HEK293 (cell line): ENCODE measurements at regions not wholly inside any gene's neighbourhood (a gene's known extent, or its start where the extent isn't known, plus 50 kb on each side); places are given as distances from the start of the nearest gene placed in this dataset.

Experiments
- CTCF ChIA-PET: fragments of 350-600 bp; formaldehyde crosslinking; extraction: SDS; loops from one replicate; lab custom pipeline; 2021; ENCODE audit warnings: antibody characterized with exemption; lab: Yijun Ruan, JAX
- POLR2A ChIA-PET: fragments of 300-600 bp; formaldehyde crosslinking; extraction: SDS; loops from one replicate; lab custom pipeline; 2020; ENCODE audit warnings: antibody characterized with exemption, inconsistent platforms; lab: Yijun Ruan, JAX
- H3K27ac ChIP-seq: fragments of 200-500 bp; sonication (Bioruptor generic); 2 replicates; pipeline ENCODE4 v1.5.1; 2014; ENCODE audit warnings: low read depth, low read length, control low read depth, inconsistent platforms; ENCODE audit errors: extremely low read depth
- H3K36me3 ChIP-seq, 2 experiments: fragments of 200-500 bp in 1 of 2; sonication (Bioruptor generic) in 1 of 2; 1 replicate in 1 of 2; 2 replicates in 1 of 2; pipeline ENCODE4 v1.5.1; 2014 to 2017; ENCODE audit warnings: inconsistent platforms in 2 of 2, low read length in 2 of 2; ENCODE audit not compliant: control insufficient read depth in 2 of 2, insufficient read depth in 1 of 2
- H3K4me1 ChIP-seq: fragments of 200-500 bp; sonication (Bioruptor generic); 2 replicates; pipeline ENCODE4 v1.5.1; 2014; ENCODE audit warnings: mild to moderate bottlenecking, low read length, inconsistent platforms; ENCODE audit not compliant: control insufficient read depth, insufficient read depth
- H3K4me3 ChIP-seq: 2 replicates; pipeline ENCODE4 v1.5.1; 2011; ENCODE audit warnings: low read depth, mild to moderate bottlenecking, control low read depth, low read length, moderate library complexity
- H3K9me3 ChIP-seq: fragments of 200-500 bp; sonication (Bioruptor generic); 2 replicates; pipeline ENCODE4 v1.5.1; 2014; ENCODE audit warnings: low read depth, low read length, inconsistent platforms; ENCODE audit not compliant: control insufficient read depth, insufficient read depth
- KLF8 ChIP-seq: fragments of 450-650 bp; formaldehyde crosslinking; IDR thresholded peaks from 2 replicates; pipeline ENCODE4 v1.5.1; 2016; ENCODE audit warnings: missing biosample characterization, missing genetic modification characterization
- SP3 ChIP-seq: fragments of 450-650 bp; formaldehyde crosslinking; IDR thresholded peaks from 2 replicates; pipeline ENCODE4 v1.5.1; 2016; ENCODE audit warnings: missing biosample characterization, missing genetic modification characterization
- YY2 ChIP-seq: fragments of 450-650 bp; formaldehyde crosslinking; IDR thresholded peaks from 2 replicates; pipeline ENCODE4 v1.5.1; 2016; ENCODE audit warnings: missing biosample characterization, missing genetic modification characterization
- ZBTB1 ChIP-seq: fragments of 450-650 bp; formaldehyde crosslinking; IDR thresholded peaks from 2 replicates; pipeline ENCODE4 v1.5.1; 2016; ENCODE audit warnings: missing biosample characterization, missing genetic modification characterization
- ZBTB10 ChIP-seq: fragments of 450-650 bp; formaldehyde crosslinking; IDR thresholded peaks from 2 replicates; pipeline ENCODE4 v1.5.1; 2016; ENCODE audit warnings: missing biosample characterization, missing genetic modification characterization
- ZBTB11 ChIP-seq: fragments of 450-650 bp; formaldehyde crosslinking; conservative IDR thresholded peaks from 2 replicates; pipeline ENCODE4 v1.5.1; 2016; ENCODE audit warnings: low read depth, missing biosample characterization, missing genetic modification characterization
- ZBTB17 ChIP-seq: fragments of 450-650 bp; formaldehyde crosslinking; IDR thresholded peaks from 2 replicates; pipeline ENCODE4 v1.5.1; 2016; ENCODE audit warnings: missing biosample characterization, missing genetic modification characterization
- ZBTB48 ChIP-seq: fragments of 450-650 bp; formaldehyde crosslinking; IDR thresholded peaks from 2 replicates; pipeline ENCODE4 v1.5.1; 2016; ENCODE audit warnings: missing biosample characterization, missing genetic modification characterization
- ZBTB8A ChIP-seq: fragments of 450-650 bp; formaldehyde crosslinking; IDR thresholded peaks from 2 replicates; pipeline ENCODE4 v1.5.1; 2016; ENCODE audit warnings: missing biosample characterization, missing genetic modification characterization
- ZEB2 ChIP-seq: fragments of 450-650 bp; formaldehyde crosslinking; IDR thresholded peaks from 2 replicates; pipeline ENCODE4 v1.5.1; 2016; ENCODE audit warnings: missing biosample characterization, missing genetic modification characterization
- ZNF16 ChIP-seq: fragments of 450-650 bp; formaldehyde crosslinking; IDR thresholded peaks from 2 replicates; pipeline ENCODE4 v1.5.1; 2016; ENCODE audit warnings: low read depth, missing biosample characterization, missing genetic modification characterization
- ZNF248 ChIP-seq: fragments of 450-650 bp; formaldehyde crosslinking; IDR thresholded peaks from 2 replicates; pipeline ENCODE4 v1.5.1; 2017; ENCODE audit warnings: missing biosample characterization, missing genetic modification characterization
- ZNF280C ChIP-seq: fragments of 450-650 bp; formaldehyde crosslinking; IDR thresholded peaks from 2 replicates; pipeline ENCODE4 v1.5.1; 2016; ENCODE audit warnings: missing biosample characterization, missing genetic modification characterization
- ZNF311 ChIP-seq: fragments of 450-650 bp; formaldehyde crosslinking; IDR thresholded peaks from 2 replicates; pipeline ENCODE4 v1.5.1; 2017; ENCODE audit warnings: missing biosample characterization, missing genetic modification characterization, borderline replicate concordance
- ZNF366 ChIP-seq: fragments of 450-650 bp; formaldehyde crosslinking; conservative IDR thresholded peaks from 2 replicates; pipeline ENCODE4 v1.5.1; 2016; ENCODE audit warnings: missing biosample characterization, missing genetic modification characterization
- ZNF433 ChIP-seq: fragments of 450-650 bp; formaldehyde crosslinking; IDR thresholded peaks from 2 replicates; pipeline ENCODE4 v1.5.1; 2016; ENCODE audit warnings: missing biosample characterization, missing genetic modification characterization, low read depth
- ZSCAN30 ChIP-seq: fragments of 450-650 bp; IDR thresholded peaks from 2 replicates; pipeline ENCODE4 v1.5.1; 2018; ENCODE audit warnings: missing biosample characterization, mild to moderate bottlenecking, missing genetic modification characterization, moderate library complexity
- TF ChIP-seq, protein P1 (sequence below): fragments of 450-650 bp; formaldehyde crosslinking; IDR thresholded peaks from 2 replicates; pipeline ENCODE4 v1.5.1; 2016; ENCODE audit warnings: missing biosample characterization, missing genetic modification characterization, borderline replicate concordance

DNA sequence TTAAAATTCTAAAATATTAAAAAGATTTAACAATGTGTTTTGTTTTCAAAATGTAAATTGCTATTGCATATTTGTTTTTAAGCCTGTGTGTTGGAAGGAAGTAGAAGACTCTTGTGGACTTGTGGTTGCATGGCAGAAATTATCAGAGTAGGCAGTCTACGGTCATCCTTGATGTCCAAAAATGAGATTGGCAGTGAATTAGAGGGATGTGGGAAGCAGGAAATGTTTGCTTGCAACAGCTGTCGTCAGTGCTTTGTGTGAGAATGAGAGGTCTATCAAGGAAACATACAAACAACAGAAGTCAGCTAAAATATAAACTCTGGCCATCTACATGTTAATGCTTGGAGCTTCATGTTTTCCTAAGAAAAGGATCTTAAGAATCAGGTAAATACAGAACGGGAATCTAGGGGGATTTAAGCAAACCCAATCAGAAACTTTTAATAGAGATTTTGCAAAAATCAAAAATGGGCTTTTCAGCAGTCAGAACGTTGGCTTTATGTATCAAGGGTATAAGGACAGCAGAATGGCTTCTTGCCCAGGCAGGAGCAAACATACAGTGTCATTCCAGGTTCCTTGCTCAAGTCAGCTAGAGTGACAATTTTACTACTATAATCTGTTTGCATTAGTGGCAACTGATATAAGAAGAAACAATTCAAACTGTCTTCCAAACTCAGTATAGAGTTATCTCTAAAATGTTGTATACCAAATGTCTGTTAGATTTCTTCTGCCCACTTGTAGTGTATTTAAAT lies 196.7 kb downstream of the CYB561 start (continued):
- TF ChIP-seq ZBTB11 (no peak), SP3 (no peak), ZNF433 (no peak), ZBTB10 (tag by site-specific recombination) (no peak), ZBTB48 (tag by site-specific recombination) (no peak), ZBTB17 (tag by site-specific recombination) (no peak)

GRCh38 chr17:63250830-63251229 lies 195.3 kb downstream of the CYB561 start:
- Histone ChIP-seq H3K36me3 (no peaks in the 10 kb centered on the region; a peak in 1 of 3 replicates), H3K9me3 (no peaks in the 10 kb centered on the region; the same call in 1 of the 2 replicates), H3K4me3 (no peak overlapping the region), H3K4me1 (no peaks in the 10 kb centered on the region), H3K27ac (no peak overlapping the region)
- POLR2A ChIA-PET = no interaction called here
- TF ChIP-seq, protein P1, sequence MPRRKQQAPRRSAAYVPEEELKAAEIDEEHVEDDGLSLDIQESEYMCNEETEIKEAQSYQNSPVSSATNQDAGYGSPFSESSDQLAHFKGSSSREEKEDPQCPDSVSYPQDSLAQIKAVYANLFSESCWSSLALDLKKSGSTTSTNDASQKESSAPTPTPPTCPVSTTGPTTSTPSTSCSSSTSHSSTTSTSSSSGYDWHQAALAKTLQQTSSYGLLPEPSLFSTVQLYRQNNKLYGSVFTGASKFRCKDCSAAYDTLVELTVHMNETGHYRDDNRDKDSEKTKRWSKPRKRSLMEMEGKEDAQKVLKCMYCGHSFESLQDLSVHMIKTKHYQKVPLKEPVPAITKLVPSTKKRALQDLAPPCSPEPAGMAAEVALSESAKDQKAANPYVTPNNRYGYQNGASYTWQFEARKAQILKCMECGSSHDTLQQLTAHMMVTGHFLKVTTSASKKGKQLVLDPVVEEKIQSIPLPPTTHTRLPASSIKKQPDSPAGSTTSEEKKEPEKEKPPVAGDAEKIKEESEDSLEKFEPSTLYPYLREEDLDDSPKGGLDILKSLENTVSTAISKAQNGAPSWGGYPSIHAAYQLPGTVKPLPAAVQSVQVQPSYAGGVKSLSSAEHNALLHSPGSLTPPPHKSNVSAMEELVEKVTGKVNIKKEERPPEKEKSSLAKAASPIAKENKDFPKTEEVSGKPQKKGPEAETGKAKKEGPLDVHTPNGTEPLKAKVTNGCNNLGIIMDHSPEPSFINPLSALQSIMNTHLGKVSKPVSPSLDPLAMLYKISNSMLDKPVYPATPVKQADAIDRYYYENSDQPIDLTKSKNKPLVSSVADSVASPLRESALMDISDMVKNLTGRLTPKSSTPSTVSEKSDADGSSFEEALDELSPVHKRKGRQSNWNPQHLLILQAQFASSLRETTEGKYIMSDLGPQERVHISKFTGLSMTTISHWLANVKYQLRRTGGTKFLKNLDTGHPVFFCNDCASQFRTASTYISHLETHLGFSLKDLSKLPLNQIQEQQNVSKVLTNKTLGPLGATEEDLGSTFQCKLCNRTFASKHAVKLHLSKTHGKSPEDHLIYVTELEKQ (tag by site-specific recombination) = no peak
- CTCF ChIA-PET = no interaction called here

DNA sequence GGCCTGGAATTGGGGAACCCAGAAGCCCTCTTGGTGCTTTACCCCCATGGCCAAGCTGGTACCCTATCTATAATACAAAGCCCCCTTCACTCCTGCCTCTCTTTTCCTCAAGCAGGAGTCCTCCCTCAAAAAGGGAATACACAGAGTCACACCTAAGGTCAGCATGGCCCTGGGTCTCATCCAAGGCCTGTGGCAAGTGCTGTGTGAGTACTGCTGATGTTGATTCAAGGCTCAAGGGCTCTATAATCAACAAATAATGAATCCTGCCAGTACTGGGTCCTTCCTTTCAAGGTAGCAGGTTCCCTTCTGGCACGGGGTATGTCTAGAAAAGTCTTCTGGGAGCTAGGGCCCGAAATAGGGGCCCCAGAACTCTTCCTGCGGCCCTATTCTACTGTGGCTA lies 187.3 kb downstream of the CYB561 start:
- TF ChIP-seq ZEB2 (tag by site-specific recombination) (no peak), ZNF248 (tag by site-specific recombination) (no peak), ZNF280C (tag by site-specific recombination) (no peak), ZSCAN30 (no peak), YY2 (tag by site-specific recombination) (no peak), ZBTB8A (tag by site-specific recombination) (no peak), KLF8 (tag by site-specific recombination) (no peak), ZNF366 (tag by site-specific recombination) (no peak), ZNF16 (tag by site-specific recombination) (no peak), ZBTB1 (tag by site-specific recombination) (no peak), ZNF311 (tag by site-specific recombination) (no peak)
- CTCF ChIA-PET = interaction anchor here (0.6 kb wide), 3 partner anchors 417 to 951 kb away, joined by 3 to 5 read pairs (median 3); no protein-coding TSS in a partner anchor
- Histone ChIP-seq H3K27ac (no peak overlapping the region), H3K9me3 (no peaks in the 10 kb centered on the region; the same call in 1 of the 2 replicates), H3K4me1 (no peaks in the 10 kb centered on the region), H3K36me3 (no peaks in the 10 kb centered on the region; a peak in 1 of 3 replicates), H3K4me3 (no peak overlapping the region)
- POLR2A ChIA-PET = no interaction called here
